HG03139 (cell line): ENCODE measurements at regions not wholly inside any gene's neighbourhood (a gene's known extent, or its start where the extent isn't known, plus 50 kb on each side); places are given as distances from the start of the nearest gene placed in this dataset.

Experiments used
- ATAC-seq: cut with Tn5 transposase; IDR thresholded peaks from one replicate; pipeline ENCODE4 v1.9.1; 2021; ENCODE audit not compliant: unreplicated experiment

GRCh38 chr3:56902468-56903160 is 100.9 kb upstream of the ARHGEF3 start:
- ATAC-seq: no peak

- ATAC-seq: no peak
Measured at GRCh38 chr3:56900801-56901200, 99.1 kb upstream of the ARHGEF3 start.

- no peak for ATAC-seq
Measured at GRCh38 chr3:56899851-56900250, 98.1 kb upstream of the ARHGEF3 start.

- ATAC-seq: no peak
Measured at GRCh38 chr3:56899078-56899477, 97.3 kb upstream of the ARHGEF3 start.

GRCh38 chr3:56896357-56896756 is 94.6 kb upstream of the ARHGEF3 start:
- ATAC-seq: no peak

- ATAC-seq: no peak
Measured at GRCh38 chr3:56894881-56895431, 93.2 kb upstream of the ARHGEF3 start.

GRCh38 chr3:56890448-56891091 is 88.8 kb upstream of the ARHGEF3 start:
- ATAC-seq: no peak

- no peak for ATAC-seq
Measured at GRCh38 chr3:56889131-56889530, 87.4 kb upstream of the ARHGEF3 start.

GRCh38 chr3:56887402-56888025 is 85.8 kb upstream of the ARHGEF3 start:
- ATAC-seq: no peak

GRCh38 chr3:56886314-56886713 is 84.6 kb upstream of the ARHGEF3 start:
- ATAC-seq: no peak

GRCh38 chr3:56885879-56886278 is 84.1 kb upstream of the ARHGEF3 start:
- ATAC-seq: no peak

- ATAC-seq: no peak
Measured at GRCh38 chr3:56885453-56885852, 83.7 kb upstream of the ARHGEF3 start.

GRCh38 chr3:56884387-56884786 is 82.6 kb upstream of the ARHGEF3 start:
- ATAC-seq: no peak

- no peak for ATAC-seq
Measured at GRCh38 chr3:56883828-56884227, 82.1 kb upstream of the ARHGEF3 start.

GRCh38 chr3:56882896-56883295 is 81.1 kb upstream of the ARHGEF3 start:
- ATAC-seq: no peak

- no peak for ATAC-seq
Measured at GRCh38 chr3:56881841-56882240, 80.1 kb upstream of the ARHGEF3 start.

- ATAC-seq: no peak
Measured at GRCh38 chr3:56880720-56881575, 79.2 kb upstream of the ARHGEF3 start.

GRCh38 chr3:56879436-56880215 is 77.9 kb upstream of the ARHGEF3 start:
- no peak for ATAC-seq

- ATAC-seq: no peak
Measured at GRCh38 chr3:56878074-56878473, 76.3 kb upstream of the ARHGEF3 start.

- no peak for ATAC-seq
Measured at GRCh38 chr3:56876916-56877315, 75.2 kb upstream of the ARHGEF3 start.
